ENCODE measurements at regions not wholly inside any gene's neighbourhood (a gene's known extent, or its start where the extent isn't known, plus 50 kb on each side); places are given as distances from the start of the nearest gene placed in this dataset.

DNA sequence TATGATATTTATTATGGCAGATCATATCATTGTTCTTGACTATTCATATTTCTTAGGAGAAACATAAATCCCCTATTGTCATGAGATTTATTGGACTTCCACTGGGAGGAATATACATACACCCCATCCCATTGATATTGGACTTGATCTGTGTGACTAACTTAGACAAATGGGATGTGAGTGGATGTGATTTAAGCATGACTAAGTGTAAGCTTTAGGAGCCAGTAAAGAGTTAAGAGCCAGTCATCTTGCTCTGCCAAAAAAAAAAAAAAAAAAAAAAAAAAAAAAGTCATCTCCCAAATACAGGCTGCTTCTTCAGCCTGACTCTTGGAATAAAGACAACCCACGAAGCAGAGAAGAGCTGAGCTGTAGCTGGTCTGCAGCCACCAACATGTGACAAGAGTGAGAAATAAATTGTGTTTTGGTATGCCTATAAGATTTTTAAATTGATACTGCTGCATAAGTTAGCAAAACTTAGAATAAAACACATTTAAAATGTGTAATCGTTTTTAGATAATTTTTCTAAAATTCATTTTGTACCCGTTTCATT is 595.0 kb upstream of the LRRC4C start:
- Histone ChIP-seq H3K79me2 (ENCODE audit: insufficient read depth, low read depth, low read length) (no peaks in the 10 kb centered on the region), H3K36me3 (ENCODE audit: insufficient read depth, low read length) (no peaks in the 10 kb centered on the region), H3K4me2 (ENCODE audit: low read length) (no peak overlapping the region), H3K9me3 (ENCODE audit: low read length) (no peaks in the 10 kb centered on the region), H2AFZ (ENCODE audit: low read length) (no peak overlapping the region), H3K9me2 (ENCODE audit: insufficient read depth, low read length) (no peaks in the 10 kb centered on the region), H3K4me3 (ENCODE audit: low read depth, low read length, poor library complexity, severe bottlenecking) (no peak overlapping the region), H3K4me1 (ENCODE audit: insufficient read depth, low read length, poor library complexity, severe bottlenecking) (no peaks in the 10 kb centered on the region), H3K27ac (ENCODE audit: low read depth, low read length, poor library complexity, severe bottlenecking) (no peak overlapping the region), H4K20me1 (ENCODE audit: insufficient read depth, low read length) (no peaks in the 10 kb centered on the region)
- BruUV-seq (replicated peaks), result no TSS peak
- intact Hi-C loops (cut with micrococcal nuclease; ENCODE audit: unreplicated experiment), result no loop called here
- TF ChIP-seq, protein P1, sequence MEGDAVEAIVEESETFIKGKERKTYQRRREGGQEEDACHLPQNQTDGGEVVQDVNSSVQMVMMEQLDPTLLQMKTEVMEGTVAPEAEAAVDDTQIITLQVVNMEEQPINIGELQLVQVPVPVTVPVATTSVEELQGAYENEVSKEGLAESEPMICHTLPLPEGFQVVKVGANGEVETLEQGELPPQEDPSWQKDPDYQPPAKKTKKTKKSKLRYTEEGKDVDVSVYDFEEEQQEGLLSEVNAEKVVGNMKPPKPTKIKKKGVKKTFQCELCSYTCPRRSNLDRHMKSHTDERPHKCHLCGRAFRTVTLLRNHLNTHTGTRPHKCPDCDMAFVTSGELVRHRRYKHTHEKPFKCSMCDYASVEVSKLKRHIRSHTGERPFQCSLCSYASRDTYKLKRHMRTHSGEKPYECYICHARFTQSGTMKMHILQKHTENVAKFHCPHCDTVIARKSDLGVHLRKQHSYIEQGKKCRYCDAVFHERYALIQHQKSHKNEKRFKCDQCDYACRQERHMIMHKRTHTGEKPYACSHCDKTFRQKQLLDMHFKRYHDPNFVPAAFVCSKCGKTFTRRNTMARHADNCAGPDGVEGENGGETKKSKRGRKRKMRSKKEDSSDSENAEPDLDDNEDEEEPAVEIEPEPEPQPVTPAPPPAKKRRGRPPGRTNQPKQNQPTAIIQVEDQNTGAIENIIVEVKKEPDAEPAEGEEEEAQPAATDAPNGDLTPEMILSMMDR (conservative IDR thresholded peaks at IDR 0.05; ENCODE audit: low read length), result no peak
- TF ChIP-seq EZH2phosphoT487 (IDR thresholded peaks at IDR 0.05; ENCODE audit: borderline replicate concordance, low read depth, low read length), result no peak
- ChIA-PET CTCF (ENCODE audit: unreplicated experiment) (no interaction called here), POLR2A (no interaction called here)
- DNase-seq (ENCODE audit: low spot score), result no peak

DNA sequence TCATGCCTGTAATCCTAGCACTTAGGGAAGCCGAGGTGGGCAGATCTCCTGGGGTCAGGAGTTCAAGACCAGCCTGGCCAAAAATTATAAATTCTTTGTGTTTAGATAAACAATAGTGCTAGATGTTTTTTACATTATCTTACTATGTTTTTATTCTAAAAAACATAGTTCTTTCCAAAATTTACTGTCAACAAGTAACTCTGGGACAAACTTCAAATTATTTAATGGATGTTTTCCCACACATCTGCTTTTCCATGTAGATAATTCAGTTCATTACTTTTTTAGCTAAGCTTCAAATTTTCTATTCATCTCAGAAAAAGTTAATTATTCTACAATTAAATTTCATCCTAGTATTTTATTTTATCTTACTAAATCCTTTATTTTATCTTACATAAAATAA is 596.2 kb upstream of the LRRC4C start:
- intact Hi-C loops (cut with micrococcal nuclease; ENCODE audit: unreplicated experiment), result no loop called here
- Histone ChIP-seq H3K4me2 (ENCODE audit: low read length) (no peak overlapping the region), H3K27ac (ENCODE audit: low read depth, low read length, poor library complexity, severe bottlenecking) (no peak overlapping the region), H3K4me3 (ENCODE audit: low read depth, low read length, poor library complexity, severe bottlenecking) (no peak overlapping the region), H4K20me1 (ENCODE audit: insufficient read depth, low read length) (no peaks in the 10 kb centered on the region), H3K9me3 (ENCODE audit: low read length) (no peaks in the 10 kb centered on the region), H3K4me1 (ENCODE audit: insufficient read depth, low read length, poor library complexity, severe bottlenecking) (no peaks in the 10 kb centered on the region), H3K79me2 (ENCODE audit: insufficient read depth, low read depth, low read length) (no peaks in the 10 kb centered on the region), H3K36me3 (ENCODE audit: insufficient read depth, low read length) (no peaks in the 10 kb centered on the region), H3K9me2 (ENCODE audit: insufficient read depth, low read length) (no peaks in the 10 kb centered on the region), H2AFZ (ENCODE audit: low read length) (no peak overlapping the region)
- CTCF ChIA-PET (ENCODE audit: unreplicated experiment), result no interaction called here
- no TSS peak for BruUV-seq (replicated peaks)
- no peak for DNase-seq (ENCODE audit: low spot score)
- POLR2A ChIA-PET, result no interaction called here
- TF ChIP-seq, protein P1 (conservative IDR thresholded peaks at IDR 0.05; ENCODE audit: low read length), result no peak
- TF ChIP-seq EZH2phosphoT487 (IDR thresholded peaks at IDR 0.05; ENCODE audit: borderline replicate concordance, low read depth, low read length), result no peak

DNA sequence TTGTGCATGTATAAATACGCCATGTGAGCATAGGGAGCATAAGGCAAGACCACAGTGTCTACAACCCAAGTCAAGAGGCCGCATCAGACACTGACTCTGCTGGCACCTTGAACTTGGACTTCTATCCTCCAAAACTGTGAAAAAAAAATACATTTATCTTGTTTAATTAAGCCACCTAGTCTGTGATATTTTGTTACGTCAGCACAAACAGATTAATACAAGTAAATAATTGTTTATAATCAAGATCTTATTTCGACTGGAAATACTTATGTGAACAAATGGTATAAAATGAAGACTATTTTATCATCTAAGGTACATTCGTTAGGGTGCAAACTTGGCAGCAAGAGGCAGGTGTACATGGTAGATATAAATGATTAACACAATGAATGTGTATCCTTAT is 599.3 kb upstream of the LRRC4C start:
- Histone ChIP-seq H3K4me3 (ENCODE audit: low read depth, low read length, poor library complexity, severe bottlenecking) (no peak overlapping the region), H3K4me2 (ENCODE audit: low read length) (no peak overlapping the region), H4K20me1 (ENCODE audit: insufficient read depth, low read length) (no peaks in the 10 kb centered on the region), H3K27ac (ENCODE audit: low read depth, low read length, poor library complexity, severe bottlenecking) (no peak overlapping the region), H3K9me3 (ENCODE audit: low read length) (no peaks in the 10 kb centered on the region), H3K36me3 (ENCODE audit: insufficient read depth, low read length) (no peaks in the 10 kb centered on the region), H2AFZ (ENCODE audit: low read length) (no peak overlapping the region), H3K79me2 (ENCODE audit: insufficient read depth, low read depth, low read length) (no peaks in the 10 kb centered on the region), H3K4me1 (ENCODE audit: insufficient read depth, low read length, poor library complexity, severe bottlenecking) (no peaks in the 10 kb centered on the region), H3K9me2 (ENCODE audit: insufficient read depth, low read length) (no peaks in the 10 kb centered on the region)
- no peak for DNase-seq (ENCODE audit: low spot score)
- ChIA-PET CTCF (ENCODE audit: unreplicated experiment) (no interaction called here), POLR2A (no interaction called here)
- TF ChIP-seq, protein P1 (conservative IDR thresholded peaks at IDR 0.05; ENCODE audit: low read length), result no peak
- TF ChIP-seq EZH2phosphoT487 (IDR thresholded peaks at IDR 0.05; ENCODE audit: borderline replicate concordance, low read depth, low read length), result no peak
- intact Hi-C loops (cut with micrococcal nuclease; ENCODE audit: unreplicated experiment), result no loop called here
- BruUV-seq (replicated peaks), result no TSS peak

Measured in OCI-LY7 (cell line).